HCT116 (cell line): ENCODE measurements at regions not wholly inside any gene's neighbourhood (a gene's known extent, or its start where the extent isn't known, plus 50 kb on each side); places are given as distances from the start of the nearest gene placed in this dataset.

Source experiments
- ATAC-seq: fragments of 200-7000 bp; cut with Tn5 transposase; 2 replicates; pipeline ENCODE4 v1.9.1; 2020; ENCODE audit warnings: mild to moderate bottlenecking, moderate library complexity
- BruUV-seq: library from RNA; stranded (reverse); fragments of 400-500 nt; replicated peaks from 2 replicates; lab custom pipeline; 2021; lab: Mats Ljungman, UMichigan
- CTCF ChIA-PET: fragments of 300-600 bp; sonication (Branson Sonifier 250); formaldehyde crosslinking; loops from one replicate; lab custom pipeline; 2021; ENCODE audit warnings: antibody characterized with exemption; lab: Charles Lee
- POLR2A ChIA-PET: fragments of 300-600, 350-600 bp; sonication (Branson Sonifier 250); formaldehyde crosslinking; loops from one replicate; lab custom pipeline; 2021; ENCODE audit warnings: antibody characterized with exemption; lab: Charles Lee
- RAD21 ChIA-PET, 2 experiments: fragments of 300-600 bp; sonication (Branson Sonifier 250); formaldehyde crosslinking; loops; one replicate each; lab custom pipeline; 2023; ENCODE audit warnings: low total read pairs in 2 of 2; ENCODE audit not compliant: uncharacterized antibody in 2 of 2, unreplicated experiment in 2 of 2, low non-redundant PET in 1 of 2; lab: Charles Lee
- DNase-seq: peaks from one replicate; pipeline ENCODE4 v3.0.0-alpha.2; 2010; ENCODE audit warnings: low read depth, low spot score
- H2AFZ ChIP-seq: fragments of 200-600 bp; shearing (Covaris generic), sonication (generic); 2 replicates; pipeline ENCODE4 v1.6.1; 2017; ENCODE audit warnings: low read depth, mixed run types, mixed read lengths, antibody characterized with exemption, low read length; ENCODE audit not compliant: poor library complexity, severe bottlenecking
- H3K27ac ChIP-seq: 2 replicates; pipeline ENCODE4 v1.5.1; 2012; ENCODE audit warnings: low read depth, low read length
- H3K27me3 ChIP-seq: fragments of 200-600 bp; sonication (generic); 2 replicates; pipeline ENCODE4 v1.6.1; 2016; ENCODE audit warnings: mixed run types, low read length, mixed read lengths; ENCODE audit not compliant: insufficient read depth
- H3K36me3 ChIP-seq, 2 experiments: fragments of 200-500 bp in 1 of 2; fragments of 200-600 bp in 1 of 2; sonication (Bioruptor generic) in 1 of 2; sonication (generic) in 1 of 2; 2 replicates each; pipeline versions ENCODE4 v1.5.1 to v1.6.1; 2014 to 2016; ENCODE audit warnings: low read length in 2 of 2, inconsistent platforms in 1 of 2, mixed read lengths in 1 of 2, mixed run types in 1 of 2; ENCODE audit not compliant: insufficient read depth in 2 of 2, control insufficient read depth in 1 of 2
- H3K4me1 ChIP-seq, 2 experiments: fragments of 200-600 bp in 1 of 2; sonication (generic) in 1 of 2; 2 replicates each; pipeline versions ENCODE4 v1.5.1 to v1.6.1; 2012 to 2017; ENCODE audit warnings: low read length in 2 of 2, inconsistent platforms in 1 of 2, mild to moderate bottlenecking in 1 of 2, mixed read lengths in 1 of 2, mixed run types in 1 of 2, moderate library complexity in 1 of 2; ENCODE audit not compliant: insufficient read depth in 2 of 2, control insufficient read depth in 1 of 2
- H3K4me2 ChIP-seq: fragments of 200-600 bp; sonication (generic); 2 replicates; pipeline ENCODE4 v1.6.1; 2017; ENCODE audit warnings: mixed run types, low read length, mixed read lengths
- H3K4me3 ChIP-seq, 2 experiments: fragments of 200-600 bp in 1 of 2; sonication (generic) in 1 of 2; replicated peaks in 1 of 2; 2 replicates each; pipeline ENCODE4 v1.5.1; 2011 to 2016; ENCODE audit warnings: low read length in 2 of 2, control low read depth in 1 of 2, low read depth in 1 of 2, mild to moderate bottlenecking in 1 of 2, mixed read lengths in 1 of 2, mixed run types in 1 of 2
- H3K79me2 ChIP-seq: fragments of 200-600 bp; sonication (generic); 2 replicates; pipeline ENCODE4 v1.6.1; 2017; ENCODE audit warnings: mild to moderate bottlenecking, mixed run types, low read length, moderate library complexity, mixed read lengths; ENCODE audit not compliant: insufficient read depth
- H3K9ac ChIP-seq: fragments of 200-600 bp; sonication (generic); 2 replicates; pipeline ENCODE4 v1.6.1; 2016; ENCODE audit warnings: low read length, mixed read lengths
- H3K9me2 ChIP-seq: fragments of 200-600 bp; sonication (generic), shearing (Covaris generic); 2 replicates; pipeline ENCODE4 v1.6.1; 2017; ENCODE audit warnings: mixed run types, mild to moderate bottlenecking, moderate library complexity; ENCODE audit not compliant: insufficient read depth
- H3K9me3 ChIP-seq, 2 experiments: fragments of 200-500 bp in 1 of 2; fragments of 200-600 bp in 1 of 2; sonication (Bioruptor generic) in 1 of 2; sonication (generic) in 1 of 2; 2 replicates each; pipeline ENCODE4 v1.6.1; 2014 to 2017; ENCODE audit warnings: low read length in 2 of 2, mixed read lengths in 2 of 2, inconsistent platforms in 1 of 2, low read depth in 1 of 2, mild to moderate bottlenecking in 1 of 2, mixed run types in 1 of 2, moderate library complexity in 1 of 2; ENCODE audit not compliant: control insufficient read depth in 1 of 2, insufficient read depth in 1 of 2
- H4K20me1 ChIP-seq: fragments of 200-600 bp; sonication (generic), shearing (Covaris generic); 2 replicates; pipeline ENCODE4 v1.6.1; 2017; ENCODE audit warnings: mixed run types, mild to moderate bottlenecking, moderate library complexity; ENCODE audit not compliant: insufficient read depth
- ATF3 ChIP-seq: IDR thresholded peaks from 2 replicates; pipeline ENCODE4 v1.6.1; 2012
- CEBPB ChIP-seq: IDR thresholded peaks from 2 replicates; pipeline ENCODE4 v1.6.1; 2012; ENCODE audit warnings: low read depth
- CTCF ChIP-seq, 3 experiments: fragments of 200-600 bp in 1 of 3; sonication (generic) in 1 of 3; IDR thresholded peaks in 2 of 3; conservative IDR thresholded peaks in 1 of 3; 2 replicates each; pipeline ENCODE4 v1.5.1; 2012 to 2017; ENCODE audit warnings: low read depth in 2 of 3, low read length in 2 of 3, antibody characterized with exemption in 1 of 3, borderline replicate concordance in 1 of 3, control low read depth in 1 of 3, mild to moderate bottlenecking in 1 of 3, mixed read lengths in 1 of 3, mixed run types in 1 of 3, moderate library complexity in 1 of 3; ENCODE audit not compliant: insufficient read depth in 1 of 3
- EGR1 ChIP-seq: IDR thresholded peaks from 2 replicates; pipeline ENCODE4 v1.6.1; 2012; ENCODE audit warnings: low read depth
- ELF1 ChIP-seq: IDR thresholded peaks from 2 replicates; pipeline ENCODE4 v1.6.1; 2012; ENCODE audit warnings: low read depth, borderline replicate concordance
- EZH2 ChIP-seq: fragments of 200-600 bp; sonication (generic); IDR thresholded peaks from 2 replicates; pipeline ENCODE4 v1.6.1; 2017; ENCODE audit warnings: antibody characterized with exemption, mixed run types
- JUND ChIP-seq: IDR thresholded peaks from 2 replicates; pipeline ENCODE4 v1.6.1; 2012
- POLR2A ChIP-seq: IDR thresholded peaks from 2 replicates; pipeline ENCODE4 v1.7.0; 2011; ENCODE audit warnings: borderline replicate concordance; ENCODE audit not compliant: insufficient read depth, insufficient read length; ENCODE audit errors: extremely low read depth
- POLR2AphosphoS5 ChIP-seq: IDR thresholded peaks from 2 replicates; pipeline ENCODE4 v1.6.1; 2011; ENCODE audit warnings: mild to moderate bottlenecking, low read depth, low read length, moderate library complexity
- SIN3A ChIP-seq: IDR thresholded peaks from 2 replicates; pipeline ENCODE4 v1.6.1; 2012; ENCODE audit warnings: low read depth
- SP1 ChIP-seq: IDR thresholded peaks from 2 replicates; pipeline ENCODE4 v1.6.1; 2012; ENCODE audit warnings: low read depth
- TCF7L2 ChIP-seq: IDR thresholded peaks from 2 replicates; pipeline ENCODE4 v1.7.0; 2011; ENCODE audit warnings: borderline replicate concordance, inconsistent platforms; ENCODE audit not compliant: insufficient read depth, insufficient read length; ENCODE audit errors: extremely low read depth
- YY1 ChIP-seq: IDR thresholded peaks from 2 replicates; pipeline ENCODE4 v1.6.1; 2011; ENCODE audit warnings: low read length, low read depth, moderate library complexity, mild to moderate bottlenecking; ENCODE audit not compliant: insufficient replicate concordance; ENCODE audit errors: extremely low read depth
- ZFX ChIP-seq: fragments of 450-650 bp; IDR thresholded peaks from 2 replicates; pipeline ENCODE4 v1.6.1; 2017
- intact Hi-C: fragments of 100-400 bp; cut with micrococcal nuclease; formaldehyde crosslinking; loops from 2 replicates; pipeline ENCODE4 v1.10.0; 2022

- no peaks in the 10 kb centered on the region for H3K27me3 ChIP-seq
- BruUV-seq: no TSS peak
- no peaks in the 10 kb centered on the region for H3K9me2 ChIP-seq
- H3K27ac ChIP-seq: no peak overlapping the region
- H4K20me1 ChIP-seq: no peaks in the 10 kb centered on the region
- no peaks in the 10 kb centered on the region for H3K9me3 ChIP-seq
- intact Hi-C loops: no loop called here
- TF ChIP-seq YY1 (no peak), EGR1 (no peak), SIN3A (no peak), TCF7L2 (no peak), SP1 (no peak), JUND (no peak), CTCF (IDR thresholded peaks at IDR 0.05 in 2 of 3, conservative IDR thresholded peaks at IDR 0.05 in 1 of 3; ENCODE audit: borderline replicate concordance in 1 of 3, insufficient read depth in 1 of 3, low read depth in 2 of 3, low read length in 2 of 3) (no peak), CEBPB (no peak), ATF3 (no peak), ELF1 (no peak), POLR2AphosphoS5 (no peak), EZH2 (no peak), POLR2A (no peak), ZFX (no peak)
- no peak overlapping the region for H3K4me2 ChIP-seq
- no peak overlapping the region for H3K4me3 ChIP-seq
- H3K79me2 ChIP-seq: no peaks in the 10 kb centered on the region
- POLR2A ChIA-PET: no interaction called here
- CTCF ChIA-PET: no interaction called here
- H3K4me1 ChIP-seq: no peaks in the 10 kb centered on the region
- RAD21 ChIA-PET: no interaction called here
- no peaks in the 10 kb centered on the region for H3K36me3 ChIP-seq
- H3K9ac ChIP-seq: no peak overlapping the region
- no peak for DNase-seq
- H2AFZ ChIP-seq: no peak overlapping the region
- no peak for ATAC-seq
These were observed 75.7 kb upstream of the GUCY1A1 start for GRCh38 chr4:155590796-155591585.
